NCI-H2196 (cell line): ENCODE measurements at regions not wholly inside any gene's neighbourhood (a gene's known extent, or its start where the extent isn't known, plus 50 kb on each side); places are given as distances from the start of the nearest gene placed in this dataset.

Experiments used
- DNase-seq: peaks from one replicate; lab custom pipeline; 2025; ENCODE audit not compliant: unreplicated experiment; lab: John Stamatoyannopoulos, UW

DNA sequence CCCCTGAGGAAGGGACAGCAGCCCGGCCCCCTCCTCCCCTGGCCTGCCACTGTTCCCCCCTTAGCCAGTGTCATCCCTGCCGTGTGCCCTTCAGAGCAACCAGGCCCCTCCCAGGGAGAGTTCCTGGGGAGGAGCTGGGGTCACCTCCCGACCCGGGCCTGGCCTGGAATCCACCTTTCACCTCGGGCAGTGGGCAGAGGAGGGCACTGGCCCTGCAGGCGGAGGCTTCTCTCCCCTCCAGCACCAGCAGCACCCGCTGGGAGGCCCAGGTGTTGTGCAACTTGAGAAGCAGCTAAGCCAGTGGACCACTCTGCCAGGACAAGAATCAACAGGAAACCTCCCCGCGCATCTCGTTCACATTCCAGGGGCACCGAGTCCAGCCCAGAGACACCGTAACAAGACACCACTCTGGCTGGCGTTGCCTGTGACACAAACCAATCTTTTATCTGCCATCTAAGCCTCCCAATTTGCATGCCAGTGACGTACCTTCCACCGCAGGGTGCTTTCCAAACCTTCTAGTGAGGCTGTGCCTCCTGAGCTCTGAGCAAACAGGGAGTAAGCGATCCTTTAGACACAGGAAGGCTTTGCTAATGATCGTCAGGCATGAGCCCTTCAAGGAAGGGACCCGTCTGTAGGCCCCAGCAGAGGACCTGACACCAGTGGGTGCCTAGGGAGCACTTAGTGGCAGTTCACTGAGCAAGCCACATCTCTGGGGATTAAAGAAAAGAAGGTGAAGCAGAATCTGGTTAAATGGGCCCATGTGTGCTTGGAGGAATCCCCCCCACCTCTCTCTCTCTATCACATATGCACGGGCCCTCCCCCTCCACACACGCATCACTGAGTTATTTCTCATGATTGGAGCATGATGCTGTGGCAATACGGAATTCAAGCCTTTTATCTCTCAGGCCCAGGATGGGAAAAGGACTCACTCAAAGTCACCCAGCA is 98.9 kb upstream of the TLE3 start:
- DNase-seq = peak; percentile 88

DNA sequence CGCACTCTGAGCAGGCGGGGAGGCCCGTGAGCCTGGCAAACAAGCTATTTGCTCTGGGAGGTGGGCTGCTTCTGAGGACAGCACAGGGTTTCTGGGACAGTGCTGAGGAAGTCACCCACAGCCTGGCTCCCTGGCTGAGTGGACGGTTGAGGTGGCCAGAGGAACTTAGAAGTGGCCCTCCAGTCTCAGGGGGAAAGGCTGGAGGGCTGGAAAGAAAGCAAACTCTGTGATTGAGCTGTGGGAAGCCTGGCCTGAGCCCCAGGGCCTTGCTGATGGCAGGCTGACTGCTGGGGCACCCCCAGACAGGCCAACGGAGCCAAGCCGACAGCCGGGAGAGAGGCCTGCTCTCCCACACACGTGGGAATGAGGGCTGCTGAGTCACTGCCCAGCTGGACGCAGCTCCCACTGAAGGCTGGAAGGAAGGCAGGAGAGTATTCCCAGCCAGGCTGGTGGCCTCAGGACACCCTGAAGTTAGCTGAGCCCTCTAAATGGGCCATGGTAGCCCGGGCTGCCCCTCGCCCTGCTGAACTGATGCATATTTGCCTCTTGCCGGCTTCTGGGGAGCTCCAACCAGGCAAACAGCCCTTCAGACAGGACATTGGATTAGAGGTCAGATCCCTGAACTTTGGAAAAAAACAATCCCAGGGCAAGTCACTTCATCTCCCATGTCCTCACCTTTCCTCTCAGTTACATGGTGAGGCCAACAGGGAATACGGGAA is 98.0 kb upstream of the TLE3 start:
- no peak for DNase-seq

DNA sequence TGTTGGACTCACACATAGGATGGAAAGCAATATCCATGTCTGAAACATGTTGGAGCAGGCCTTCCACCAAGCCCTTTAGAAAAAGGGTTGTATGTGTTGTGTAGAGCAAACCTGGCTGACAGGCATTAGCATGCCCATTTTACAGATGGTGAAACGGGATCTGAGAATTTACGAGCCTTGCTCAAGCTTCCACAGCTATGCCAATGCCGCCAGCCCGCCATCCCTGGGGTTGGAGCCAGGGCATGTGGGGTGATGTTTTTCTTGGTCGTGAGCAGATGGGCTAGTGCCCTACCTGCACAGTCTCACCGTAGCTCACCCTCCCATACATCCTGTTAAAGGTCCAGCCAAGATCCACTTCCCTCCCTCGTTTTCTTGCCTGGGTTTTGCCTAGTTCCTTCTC is 97.5 kb upstream of the TLE3 start:
- no peak for DNase-seq

DNA sequence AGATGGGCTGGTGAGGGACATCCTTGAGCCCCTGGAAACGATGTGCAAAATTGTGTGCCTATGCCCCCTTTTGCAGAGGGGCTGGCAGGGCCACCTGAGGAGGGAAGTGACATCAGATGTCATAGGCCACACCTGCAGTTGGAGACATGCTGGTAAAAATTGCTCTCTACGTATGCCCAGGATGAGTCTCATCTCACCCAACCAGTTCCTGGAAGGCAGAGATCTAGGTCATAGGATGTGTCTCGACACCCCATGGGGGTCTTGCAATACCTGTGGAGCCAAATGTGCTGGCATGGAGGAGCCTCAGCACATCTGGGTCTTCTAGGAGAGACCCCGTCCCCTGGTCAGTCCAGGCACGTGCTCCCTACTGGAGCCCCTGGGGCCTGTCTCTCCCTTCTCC is 96.5 kb upstream of the TLE3 start:
- no peak for DNase-seq

DNA sequence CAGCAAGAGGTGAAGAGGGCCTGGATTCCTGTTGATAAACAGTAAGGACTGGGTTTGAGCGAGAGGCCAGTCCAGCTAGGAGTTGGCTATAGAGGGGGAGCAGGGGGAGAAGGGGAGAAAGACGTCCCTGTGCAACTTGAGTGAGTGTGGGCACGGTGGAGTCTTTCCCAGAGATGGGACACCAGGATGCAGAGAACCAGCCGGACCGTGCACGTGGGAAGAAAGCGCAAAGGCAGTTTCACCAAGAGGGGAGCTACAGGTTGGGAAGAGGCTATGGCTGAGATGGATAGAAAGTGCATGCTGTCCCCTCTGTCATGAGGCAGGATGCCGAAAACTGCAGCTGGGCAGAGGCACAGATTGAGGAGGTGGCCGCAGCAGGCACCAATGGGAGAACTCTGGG is 96.0 kb upstream of the TLE3 start:
- no peak for DNase-seq

DNA sequence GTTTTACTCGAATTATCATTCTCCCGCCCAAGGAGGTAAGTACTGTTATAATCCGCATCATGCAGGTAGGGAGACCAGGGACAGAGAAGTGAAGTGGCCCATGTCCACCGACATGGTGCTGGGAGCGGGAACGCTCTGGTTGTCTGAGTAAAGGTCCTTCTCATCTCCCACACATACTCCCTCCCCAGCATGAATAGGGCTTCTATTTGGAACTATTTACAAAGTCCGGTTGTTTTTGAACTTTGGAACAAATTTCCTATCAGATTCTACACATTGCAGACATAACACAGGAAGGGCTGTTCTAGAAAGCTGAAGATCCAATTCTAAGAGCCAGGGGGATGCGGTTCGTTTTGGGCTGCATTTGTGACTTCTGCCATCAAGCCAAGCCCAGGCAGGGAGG is 94.8 kb upstream of the TLE3 start:
- DNase-seq = no peak

DNA sequence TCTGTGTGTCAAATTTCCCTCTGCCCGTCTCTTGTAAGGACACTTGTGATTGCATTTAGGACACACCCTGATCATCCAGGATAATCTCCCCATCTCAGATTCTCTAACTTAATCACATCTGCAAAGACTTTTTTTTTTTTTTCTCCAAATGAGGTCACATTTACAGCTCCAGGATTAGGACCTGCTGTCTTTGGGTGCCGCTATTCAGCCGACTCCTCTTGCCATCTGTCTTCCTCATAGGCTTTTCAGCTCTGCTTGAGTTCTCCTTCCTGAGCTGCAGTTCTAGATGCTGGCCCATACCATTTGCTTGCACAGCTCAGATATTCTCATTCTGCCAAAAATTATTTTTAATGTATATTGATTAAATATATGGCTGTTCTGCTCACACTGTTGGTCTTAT is 94.3 kb upstream of the TLE3 start:
- DNase-seq = no peak

DNA sequence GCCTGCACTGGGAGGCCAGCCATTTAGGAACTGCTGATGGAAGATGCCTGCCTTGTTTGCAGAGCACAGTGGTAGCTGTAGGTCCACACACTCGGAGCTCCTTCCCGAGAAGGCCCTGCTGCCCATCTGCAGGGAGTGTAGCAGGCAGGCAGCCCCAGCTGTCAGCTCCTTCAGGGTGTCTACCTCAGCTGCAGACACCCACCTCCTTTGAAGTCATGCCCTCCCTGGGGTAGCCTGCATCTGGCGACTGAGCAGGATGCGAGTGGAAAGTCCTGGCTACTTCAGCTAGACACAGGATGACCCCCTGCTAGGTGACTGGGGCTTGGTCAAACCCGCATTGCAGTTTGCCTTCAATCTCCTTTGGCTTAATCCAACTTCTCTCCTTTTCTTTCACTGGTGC is 93.2 kb upstream of the TLE3 start:
- DNase-seq = no peak

DNA sequence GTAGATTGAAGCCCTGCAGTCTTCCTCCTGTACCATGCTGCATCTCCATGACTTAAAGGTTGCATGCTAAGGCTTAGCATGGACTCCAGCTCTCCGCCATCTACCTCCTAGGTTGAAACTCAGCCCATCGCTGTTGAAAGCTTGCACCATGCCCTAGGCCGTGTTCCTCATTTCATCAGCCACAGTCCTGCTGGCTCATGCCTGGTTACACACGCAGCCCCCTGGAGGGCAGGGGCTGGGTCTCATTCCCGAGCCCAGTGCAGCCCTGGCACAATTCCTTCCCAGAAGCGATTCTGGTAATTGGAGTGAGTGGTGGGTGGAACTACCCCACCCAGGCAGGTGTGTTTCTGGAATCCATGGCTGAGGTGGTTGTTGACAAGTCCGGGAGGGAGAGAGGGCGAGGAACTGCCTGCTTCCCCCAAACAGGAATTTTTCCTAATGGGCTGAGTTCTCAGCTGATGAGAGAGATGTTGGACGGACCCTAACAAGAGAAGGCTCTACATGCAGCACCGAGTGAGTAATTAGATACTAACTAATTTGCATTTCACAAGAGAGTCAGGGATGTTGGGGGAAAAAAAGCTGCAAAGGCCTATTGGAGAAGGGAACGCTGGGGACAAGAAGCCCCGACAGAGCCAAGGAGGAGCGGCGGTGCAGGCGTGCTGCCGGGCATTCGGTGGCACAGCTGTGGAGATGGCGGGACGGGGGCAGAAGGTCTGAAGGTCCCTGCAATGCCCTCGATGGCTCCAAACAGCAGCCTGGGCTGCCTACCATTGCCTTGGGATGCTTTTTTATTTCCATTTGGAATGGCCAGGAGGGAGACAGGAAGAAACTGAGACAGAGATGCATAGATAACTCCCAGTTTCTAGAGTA is 92.3 kb upstream of the TLE3 start:
- no peak for DNase-seq

DNA sequence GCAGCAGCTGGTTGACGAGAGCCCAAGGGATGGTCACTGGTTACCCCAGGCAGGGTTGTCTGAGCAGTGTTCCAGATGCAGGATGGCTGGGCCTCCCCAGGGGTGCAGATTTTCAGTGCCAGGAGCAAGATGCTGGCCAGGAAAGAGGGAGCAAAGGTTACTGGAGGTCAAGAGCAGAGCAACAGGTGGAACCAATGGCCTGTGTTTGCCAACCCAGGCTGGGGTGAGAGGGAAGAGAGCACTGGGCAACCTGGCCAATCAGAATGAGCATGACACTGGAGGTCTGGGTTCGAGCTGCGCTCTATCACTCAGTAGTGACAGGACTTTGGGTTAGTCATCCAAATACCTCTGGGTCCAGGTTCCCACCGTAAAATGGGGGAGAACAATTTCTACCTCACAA is 90.6 kb upstream of the TLE3 start:
- no peak for DNase-seq

DNA sequence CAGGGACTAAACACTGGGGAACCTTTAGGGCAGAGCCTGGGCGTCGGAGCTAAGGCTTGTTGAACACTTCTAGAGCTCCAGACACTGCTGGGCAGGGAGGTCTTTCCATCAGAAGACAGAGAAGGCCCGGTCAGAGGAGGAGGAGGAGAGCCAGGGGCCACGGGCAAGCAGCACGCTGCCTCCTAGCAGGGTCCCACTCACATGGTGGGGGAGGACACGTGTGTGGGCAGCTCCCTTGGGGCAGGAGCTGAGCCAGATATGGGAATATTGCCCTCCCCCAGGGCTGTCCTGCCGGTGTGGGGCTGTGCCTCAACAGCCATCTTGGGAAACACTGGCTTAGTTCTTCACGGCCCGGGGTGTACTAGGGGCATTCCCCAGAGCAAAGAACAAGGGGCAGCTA is 89.6 kb upstream of the TLE3 start:
- DNase-seq = no peak

DNA sequence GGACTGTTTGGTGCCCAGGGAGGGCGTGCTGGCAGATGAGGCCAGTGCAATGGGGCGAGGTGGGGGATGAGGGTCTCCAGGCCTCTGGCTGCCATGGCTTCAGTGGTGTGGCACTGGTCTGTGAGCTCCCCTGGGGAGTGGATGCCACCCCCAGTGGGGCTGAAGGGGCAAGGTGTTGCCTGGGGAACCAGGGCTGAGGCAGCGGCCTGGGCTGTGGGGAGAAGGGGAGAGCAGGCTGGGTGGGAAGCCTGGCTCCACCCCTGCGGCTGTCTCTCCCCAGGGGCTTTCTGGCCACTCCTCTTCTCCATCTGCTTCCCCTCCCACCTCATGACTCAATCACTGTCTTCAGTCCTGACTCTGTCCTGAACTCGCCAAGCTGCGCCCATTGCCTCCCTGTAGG is 88.4 kb upstream of the TLE3 start:
- DNase-seq = no peak

DNA sequence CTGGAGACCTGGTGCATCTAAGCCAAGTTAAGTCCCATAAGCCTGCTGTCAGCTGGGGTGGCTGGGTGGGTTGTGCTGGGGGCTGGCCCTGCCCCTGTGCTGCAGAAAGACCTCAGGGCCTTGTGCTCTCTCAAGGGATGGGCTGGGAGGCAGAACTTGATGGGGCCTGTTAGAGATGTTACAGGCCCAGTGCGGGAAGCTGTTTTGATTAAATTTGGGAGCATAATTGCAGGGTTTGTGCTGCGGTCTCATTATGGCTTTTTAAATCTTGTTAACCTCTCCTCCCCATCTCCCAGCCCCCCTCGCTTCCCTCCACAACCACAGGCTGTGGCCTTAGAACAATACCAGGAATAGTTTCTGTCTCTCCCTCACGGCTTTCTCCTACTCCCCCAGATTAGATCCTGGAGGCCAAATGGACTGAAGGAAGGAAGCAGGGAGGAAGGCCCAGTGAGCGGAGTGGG is 87.6 kb upstream of the TLE3 start:
- no peak for DNase-seq

DNA sequence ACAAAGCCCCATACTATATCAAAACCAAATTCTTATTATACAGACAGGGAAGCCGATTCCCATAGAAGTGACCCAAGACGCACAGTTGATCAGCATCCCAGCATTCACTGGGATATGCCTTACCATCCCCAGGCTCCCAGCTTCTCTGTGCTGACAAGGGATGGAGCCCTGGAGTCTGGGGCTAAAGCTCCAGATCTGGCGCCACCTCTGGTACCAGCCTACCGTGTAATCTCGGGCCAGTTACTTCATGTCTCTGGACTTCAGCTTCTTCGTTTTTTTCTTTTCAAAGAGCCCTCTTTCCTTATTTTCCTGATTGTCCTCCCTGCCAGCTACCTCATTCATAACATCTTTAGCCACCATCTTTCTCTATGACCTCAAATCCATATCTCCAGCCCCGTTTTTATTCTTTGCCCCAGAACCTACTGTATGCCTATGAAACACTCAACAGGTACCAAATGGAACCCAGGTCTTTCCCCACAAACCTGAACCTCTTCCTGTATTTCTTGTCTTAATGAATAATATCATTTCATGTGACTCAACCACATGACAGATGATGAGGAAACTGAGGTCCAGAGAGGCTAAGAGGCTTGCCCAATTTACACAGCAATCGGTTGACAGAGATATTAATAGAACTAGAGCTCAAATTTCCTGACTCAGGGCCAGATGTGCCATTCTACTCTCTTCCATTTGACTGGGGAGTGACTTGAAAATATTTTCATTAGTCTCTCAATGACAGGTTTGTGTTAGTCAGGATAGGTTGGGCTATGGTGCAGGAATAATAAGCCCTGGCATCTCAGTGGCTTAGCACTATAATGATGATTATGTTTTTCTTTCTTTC is 85.4 kb upstream of the TLE3 start:
- DNase-seq = no peak

DNA sequence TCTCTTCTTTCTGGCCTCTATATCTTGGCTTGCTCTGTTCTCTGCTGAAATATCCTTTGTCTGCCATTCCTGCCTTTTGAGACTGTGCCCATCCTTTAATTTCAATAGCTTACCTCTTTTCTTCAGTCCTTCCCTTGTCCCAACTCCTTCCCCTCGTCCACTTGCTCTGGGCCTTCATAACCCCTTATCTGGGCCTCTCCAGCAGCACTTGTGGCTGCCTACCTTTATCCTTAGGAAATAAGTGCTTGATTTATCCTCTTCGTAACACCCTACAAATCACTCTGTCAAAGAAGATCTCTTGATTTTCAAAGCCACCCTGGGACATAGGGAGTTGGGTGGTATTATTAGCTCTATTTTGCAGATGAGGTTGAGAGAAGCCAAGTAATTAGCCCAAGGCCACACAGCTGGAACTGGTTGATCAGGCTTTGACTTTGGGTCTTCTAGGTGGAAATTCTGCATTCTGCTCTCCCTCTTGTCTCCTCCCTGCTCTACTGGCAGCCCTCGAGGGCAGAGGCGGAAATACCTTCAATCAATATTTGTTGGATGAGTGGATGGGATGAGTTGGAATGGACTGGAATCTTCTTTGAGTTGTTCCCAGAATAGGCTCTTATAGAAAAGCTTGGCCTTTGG is 84.0 kb upstream of the TLE3 start:
- DNase-seq = no peak

DNA sequence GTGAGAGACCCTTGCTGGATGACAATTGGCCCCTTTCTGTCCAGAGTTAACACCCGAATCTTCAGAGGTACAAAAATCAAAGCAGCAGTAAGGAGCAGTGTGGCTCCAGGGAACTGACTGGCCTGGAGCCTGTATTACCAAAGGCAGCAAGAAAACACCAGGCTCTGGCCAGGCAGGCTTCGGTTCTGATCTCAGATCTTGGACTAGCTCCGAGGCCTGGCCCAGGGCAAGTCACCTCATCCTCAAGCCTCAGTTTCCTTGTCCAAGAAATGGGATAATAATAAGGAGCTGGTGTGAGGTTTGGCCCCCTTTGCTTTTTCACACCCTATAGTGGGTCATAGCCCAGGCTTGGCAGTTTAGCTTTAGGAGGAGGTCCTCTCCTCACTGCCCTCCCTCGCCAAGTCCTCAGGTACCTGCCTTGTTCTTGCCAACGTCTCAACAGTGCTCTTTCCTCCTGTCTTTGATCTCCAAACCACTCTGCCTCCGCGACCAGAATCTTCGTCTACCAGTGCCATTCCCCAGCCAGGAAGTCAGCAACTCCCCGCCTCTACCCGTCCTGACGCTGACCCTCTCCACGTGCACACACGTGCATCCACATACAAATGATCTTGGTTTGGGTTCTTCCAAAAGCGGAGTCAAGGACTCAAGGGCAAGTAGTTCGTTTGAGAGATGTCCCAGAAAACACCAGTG is 82.6 kb upstream of the TLE3 start:
- no peak for DNase-seq

DNA sequence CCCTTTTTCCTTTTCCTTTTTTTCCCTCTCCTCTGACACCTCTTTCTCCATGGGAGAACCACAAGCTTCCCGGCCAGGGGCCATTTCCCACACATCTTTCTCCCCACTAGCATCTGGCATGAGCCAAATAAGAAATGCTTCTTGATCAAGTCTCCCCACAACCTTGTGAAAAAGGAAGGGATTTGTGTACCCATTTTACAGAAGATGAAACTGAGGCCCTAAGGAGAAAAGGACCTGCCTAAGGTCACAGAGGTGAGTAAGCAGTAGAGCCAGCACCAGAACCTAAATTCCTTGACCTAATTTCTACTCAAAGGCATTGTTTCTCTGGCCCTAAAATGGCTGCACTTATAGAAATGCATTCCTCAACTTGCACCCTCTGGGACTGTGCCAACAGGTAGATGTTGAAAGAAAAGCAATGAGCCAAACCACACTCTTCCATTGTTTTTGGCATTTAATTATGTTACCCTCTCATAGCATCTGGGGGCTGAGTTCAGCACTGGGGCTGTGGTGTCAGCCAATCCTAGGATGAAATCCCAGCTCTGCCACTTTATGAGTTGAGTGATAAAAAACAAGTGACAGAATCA is 81.7 kb upstream of the TLE3 start:
- DNase-seq = no peak

DNA sequence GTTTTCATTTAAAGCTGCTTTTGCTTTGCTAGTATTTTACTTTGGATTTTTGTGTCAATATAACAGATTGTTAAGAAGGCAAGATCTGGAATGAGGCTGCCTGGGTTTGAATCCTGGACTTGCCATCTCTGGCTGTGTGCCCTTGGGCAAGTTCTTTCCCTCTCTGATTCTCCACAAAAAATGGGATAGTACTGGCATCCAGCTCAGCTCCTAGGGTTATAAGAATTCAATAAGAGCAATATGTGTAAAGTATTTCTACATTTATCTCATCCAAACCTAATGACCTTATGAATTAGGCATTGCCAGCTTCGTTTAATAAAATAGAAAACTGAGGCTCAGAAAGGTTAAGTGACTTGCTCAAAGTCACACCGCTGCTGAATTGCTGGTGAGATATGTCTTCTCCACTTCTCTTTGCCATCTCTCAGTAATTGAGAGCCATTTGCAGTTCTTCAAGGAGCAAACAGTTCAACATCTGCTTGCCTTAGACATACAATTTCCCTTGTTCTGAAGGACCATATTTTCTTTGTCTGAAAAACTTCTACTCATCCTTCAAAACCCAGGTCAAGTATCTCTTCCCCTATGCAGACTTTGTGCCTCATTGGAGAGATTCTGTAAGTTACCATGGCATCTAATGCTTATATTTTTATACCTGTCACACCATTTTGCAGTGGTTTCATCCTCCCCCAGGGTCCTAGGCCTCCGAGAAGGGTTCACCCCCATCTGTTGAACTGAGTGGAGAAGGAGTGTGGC is 80.8 kb upstream of the TLE3 start:
- DNase-seq = no peak
